ENCODE measurements at regions not wholly inside any gene's neighbourhood (a gene's known extent, or its start where the extent isn't known, plus 50 kb on each side); places are given as distances from the start of the nearest gene placed in this dataset.

- H3K36me3 ChIP-seq, result no peaks in the 10 kb centered on the region
- intact Hi-C loops (cut with DNase I), result no loop called here
- ATAC-seq (no peak), DNase-seq (no peak)
- no peak overlapping the region for H3K4me3 ChIP-seq
- no peaks in the 10 kb centered on the region for H3K9me3 ChIP-seq
- H3K27ac ChIP-seq, result no peak overlapping the region
- WGBS, 4 donors, result 32 to 42% (median 41%) methylated on average over 3 of the region's 3 CpGs
- H3K4me1 ChIP-seq, result no peaks in the 10 kb centered on the region
- no peak for TF ChIP-seq CTCF (IDR thresholded peaks at IDR 0.05)
- no peak for TF ChIP-seq POLR2A (IDR thresholded peaks at IDR 0.05)
- no peaks in the 10 kb centered on the region for H3K27me3 ChIP-seq
These were observed 461.6 kb downstream of the LIG4 start for GRCh38 chr13:107753748-107754147.

- TF ChIP-seq CTCF (IDR thresholded peaks at IDR 0.05), result no peak
- TF ChIP-seq POLR2A (IDR thresholded peaks at IDR 0.05), result no peak
- intact Hi-C loops (cut with DNase I), result no loop called here
- no peak for ATAC-seq
- H3K4me1 ChIP-seq, result no peaks in the 10 kb centered on the region
- H3K36me3 ChIP-seq, result no peaks in the 10 kb centered on the region
- H3K9me3 ChIP-seq, result no peaks in the 10 kb centered on the region
- no peaks in the 10 kb centered on the region for H3K27me3 ChIP-seq
- DNase-seq, result no peak
- no peak overlapping the region for H3K4me3 ChIP-seq
- 84 to 92% (median 86%) methylated on average over 4 of the region's 4 CpGs for WGBS, 4 donors
- no peak overlapping the region for H3K27ac ChIP-seq
These were observed 462.0 kb downstream of the LIG4 start for GRCh38 chr13:107753291-107753690.

DNA sequence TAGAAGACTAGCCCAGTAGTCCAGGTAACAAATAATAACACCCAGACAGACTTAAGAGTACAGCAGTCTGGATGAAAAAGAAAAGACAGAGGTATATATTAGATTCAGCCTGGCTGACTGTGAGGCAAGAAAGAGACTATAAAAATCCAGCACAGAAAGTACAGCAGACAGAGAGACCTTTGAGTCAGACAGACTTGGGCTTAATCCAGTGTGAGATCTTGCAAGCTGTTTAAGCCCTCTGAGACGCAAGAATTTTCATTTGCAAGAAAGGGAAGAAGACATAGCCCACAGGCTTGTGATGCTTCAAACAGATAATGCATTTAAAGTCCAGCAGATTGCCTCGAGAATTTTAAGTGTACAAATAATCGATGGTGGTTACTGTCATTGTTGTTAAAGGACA, 471.4 kb downstream of the LIG4 start:
- TF ChIP-seq POLR2A (IDR thresholded peaks at IDR 0.05) (no peak), CTCF (IDR thresholded peaks at IDR 0.05) (no peak)
- Histone ChIP-seq H3K4me3 (no peak overlapping the region), H3K27ac (no peak overlapping the region), H3K27me3 (no peaks in the 10 kb centered on the region), H3K36me3 (no peaks in the 10 kb centered on the region), H3K4me1 (no peaks in the 10 kb centered on the region), H3K9me3 (no peaks in the 10 kb centered on the region)
- DNase-seq (no peak), ATAC-seq (no peak)
- WGBS, 4 donors, result 73 to 80% (median 74%) methylated on average over 3 of the region's 3 CpGs
- intact Hi-C loops (cut with DNase I), result no loop called here

- TF ChIP-seq POLR2A (IDR thresholded peaks at IDR 0.05) (no peak), CTCF (IDR thresholded peaks at IDR 0.05) (no peak)
These were observed 471.8 kb downstream of the LIG4 start for GRCh38 chr13:107743526-107743925.

More at GRCh38 chr13:107743526-107743925, 471.8 kb downstream of the LIG4 start:
- Histone ChIP-seq H3K27ac (no peak overlapping the region), H3K36me3 (no peaks in the 10 kb centered on the region), H3K9me3 (no peaks in the 10 kb centered on the region), H3K4me1 (no peaks in the 10 kb centered on the region), H3K27me3 (no peaks in the 10 kb centered on the region), H3K4me3 (no peak overlapping the region)
- intact Hi-C loops (cut with DNase I), result no loop called here
- ATAC-seq (no peak), DNase-seq (no peak)
- WGBS, 4 donors, result 54 to 56% (median 54%) methylated on average over 4 of the region's 4 CpGs
